ENCODE measurements at regions not wholly inside any gene's neighbourhood (a gene's known extent, or its start where the extent isn't known, plus 50 kb on each side); places are given as distances from the start of the nearest gene placed in this dataset.
A peak's percentile ranks its signal among the peaks of the same experiment; 100 is the strongest.
"Not testable (repeated sequence)": the region's sequence is repeated elsewhere in the genome, so short reads cannot be mapped to it uniquely, and the experiment has no call there.

- Histone ChIP-seq H3K27ac (ENCODE audit: low read depth in 1 of 2, low read length in 2 of 2) (no peak overlapping the region), H3K27me3 (ENCODE audit: control insufficient read depth in 1 of 2, insufficient read depth in 2 of 2, low read length in 1 of 2) (no peaks in the 10 kb centered on the region), H3K4me3 (ENCODE audit: low read length in 2 of 2) (no peak overlapping the region), H3K9me3 (ENCODE audit: control insufficient read depth, low read length) (no peaks in the 10 kb centered on the region), H3K36me3 (ENCODE audit: control insufficient read depth in 1 of 2, insufficient read depth in 2 of 2, low read length in 1 of 2) (no peaks in the 10 kb centered on the region), H3K4me1 (ENCODE audit: control insufficient read depth in 1 of 2, insufficient read depth in 2 of 2, low read length in 2 of 2) (no peaks in the 10 kb centered on the region)
- ATAC-seq (ENCODE audit: low FRiP score) (no peak), DNase-seq (no peak)
- 22 to 28% methylated on average over 2 of the region's 2 CpGs for WGBS, 2 donors
- intact Hi-C loops (cut with DNase I), result no loop called here
These were observed 212.6 kb upstream of the KIF2A start for GRCh38 chr5:62093411-62093810.

GRCh38 chr5:62093976-62094375 lies 212.0 kb upstream of the KIF2A start:
- DNase-seq, result no peak
- H3K36me3 ChIP-seq (ENCODE audit: control insufficient read depth in 1 of 2, insufficient read depth in 2 of 2, low read length in 1 of 2), result no peaks in the 10 kb centered on the region
- H3K4me1 ChIP-seq (ENCODE audit: control insufficient read depth in 1 of 2, insufficient read depth in 2 of 2, low read length in 2 of 2), result no peaks in the 10 kb centered on the region
- WGBS, 2 donors, result 0 to 1% methylated on average over 3 of the region's 3 CpGs
- H3K27ac ChIP-seq (ENCODE audit: low read depth in 1 of 2, low read length in 2 of 2), result no peak overlapping the region
- H3K27me3 ChIP-seq (ENCODE audit: control insufficient read depth in 1 of 2, insufficient read depth in 2 of 2, low read length in 1 of 2), result no peaks in the 10 kb centered on the region
- no peaks in the 10 kb centered on the region for H3K9me3 ChIP-seq (ENCODE audit: control insufficient read depth, low read length)
- ATAC-seq (ENCODE audit: low FRiP score), result peak; percentile 52
- H3K4me3 ChIP-seq (ENCODE audit: low read length in 2 of 2), result no peak overlapping the region
- intact Hi-C loops (cut with DNase I), result no loop called here

DNA sequence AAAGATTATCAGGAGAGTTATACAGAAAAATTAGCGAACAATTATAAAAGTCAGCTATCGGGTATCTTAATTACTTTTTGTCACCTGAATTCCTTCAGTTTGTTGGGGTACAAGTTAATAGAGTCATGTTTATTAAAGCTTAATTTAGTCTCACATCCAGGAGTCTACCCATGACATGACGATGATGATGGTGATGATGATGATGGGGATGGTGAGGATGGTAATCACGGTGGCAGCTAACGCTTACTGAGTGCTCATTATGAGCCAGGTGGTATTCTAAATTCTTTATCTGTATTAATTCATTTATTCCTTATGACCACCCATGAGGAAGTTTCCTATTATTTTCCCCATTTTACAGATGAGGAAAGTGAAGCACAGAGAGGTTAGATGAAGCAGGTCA lies 208.6 kb upstream of the KIF2A start:
- Histone ChIP-seq H3K36me3 (ENCODE audit: control insufficient read depth in 1 of 2, insufficient read depth in 2 of 2, low read length in 1 of 2) (no peaks in the 10 kb centered on the region), H3K27ac (ENCODE audit: low read depth in 1 of 2, low read length in 2 of 2) (no peak overlapping the region), H3K4me3 (ENCODE audit: low read length in 2 of 2) (no peak overlapping the region), H3K9me3 (ENCODE audit: control insufficient read depth, low read length) (no peaks in the 10 kb centered on the region), H3K27me3 (ENCODE audit: control insufficient read depth in 1 of 2, insufficient read depth in 2 of 2, low read length in 1 of 2) (no peaks in the 10 kb centered on the region), H3K4me1 (ENCODE audit: control insufficient read depth in 1 of 2, insufficient read depth in 2 of 2, low read length in 2 of 2) (no peaks in the 10 kb centered on the region)
- intact Hi-C loops (cut with DNase I), result no loop called here
- DNase-seq (no peak), ATAC-seq (ENCODE audit: low FRiP score) (no peak)
- 95 to 97% methylated on average over 5 of the region's 5 CpGs for WGBS, 2 donors

DNA sequence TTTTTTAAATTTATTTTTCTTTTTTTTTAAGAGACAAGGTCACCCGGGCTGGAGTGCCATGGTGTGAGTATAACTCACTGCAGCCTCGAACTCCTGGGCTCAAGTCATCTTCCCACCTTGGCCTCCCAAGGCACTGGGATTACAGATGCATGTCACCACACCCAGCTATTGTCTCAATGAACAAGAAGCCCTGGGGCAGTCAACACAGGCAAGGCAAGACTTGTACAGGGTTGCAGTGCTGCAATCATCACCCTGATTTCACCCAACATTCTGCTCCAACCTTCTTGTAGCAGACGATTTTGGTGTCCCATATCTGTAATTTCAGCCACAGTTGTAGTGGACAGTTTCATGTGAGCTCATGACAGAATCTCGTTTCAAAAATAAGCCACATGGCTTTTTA lies 205.8 kb upstream of the KIF2A start:
- 61 to 65% methylated on average over 4 of the region's 4 CpGs for WGBS, 2 donors

GRCh38 chr5:62103863-62104262 lies 202.1 kb upstream of the KIF2A start:
- DNase-seq; H3K27ac ChIP-seq (ENCODE audit: low read depth in 1 of 2, low read length in 2 of 2); intact Hi-C loops (cut with DNase I); H3K9me3 ChIP-seq (ENCODE audit: control insufficient read depth, low read length); H3K36me3 ChIP-seq (ENCODE audit: control insufficient read depth in 1 of 2, insufficient read depth in 2 of 2, low read length in 1 of 2); ATAC-seq (ENCODE audit: low FRiP score); H3K4me1 ChIP-seq (ENCODE audit: control insufficient read depth in 1 of 2, insufficient read depth in 2 of 2, low read length in 2 of 2); H3K27me3 ChIP-seq (ENCODE audit: control insufficient read depth in 1 of 2, insufficient read depth in 2 of 2, low read length in 1 of 2); H3K4me3 ChIP-seq (ENCODE audit: low read length in 2 of 2): not testable (repeated sequence)
- WGBS, 2 donors, result 86 to 89% methylated on average over 4 of the region's 4 CpGs

More for the DNA sequence above, 205.8 kb upstream of the KIF2A start:
- Histone ChIP-seq H3K36me3 (ENCODE audit: control insufficient read depth in 1 of 2, insufficient read depth in 2 of 2, low read length in 1 of 2) (no peaks in the 10 kb centered on the region), H3K4me3 (ENCODE audit: low read length in 2 of 2) (no peak overlapping the region), H3K27me3 (ENCODE audit: control insufficient read depth in 1 of 2, insufficient read depth in 2 of 2, low read length in 1 of 2) (no peaks in the 10 kb centered on the region), H3K9me3 (ENCODE audit: control insufficient read depth, low read length) (peaks cover 1% of the 10 kb centered on the region), H3K27ac (ENCODE audit: low read depth in 1 of 2, low read length in 2 of 2) (no peak overlapping the region), H3K4me1 (ENCODE audit: control insufficient read depth in 1 of 2, insufficient read depth in 2 of 2, low read length in 2 of 2) (no peaks in the 10 kb centered on the region)
- ATAC-seq (ENCODE audit: low FRiP score) (no peak), DNase-seq (no peak)
- intact Hi-C loops (cut with DNase I), result no loop called here

GRCh38 chr5:62111428-62111827 lies 194.6 kb upstream of the KIF2A start:
- Histone ChIP-seq H3K27me3 (ENCODE audit: control insufficient read depth in 1 of 2, insufficient read depth in 2 of 2, low read length in 1 of 2) (no peaks in the 10 kb centered on the region), H3K36me3 (ENCODE audit: control insufficient read depth in 1 of 2, insufficient read depth in 2 of 2, low read length in 1 of 2) (no peaks in the 10 kb centered on the region), H3K4me3 (ENCODE audit: low read length in 2 of 2) (no peak overlapping the region), H3K9me3 (ENCODE audit: control insufficient read depth, low read length) (no peaks in the 10 kb centered on the region), H3K4me1 (ENCODE audit: control insufficient read depth in 1 of 2, insufficient read depth in 2 of 2, low read length in 2 of 2) (no peaks in the 10 kb centered on the region), H3K27ac (ENCODE audit: low read depth in 1 of 2, low read length in 2 of 2) (no peak overlapping the region)
- DNase-seq (no peak), ATAC-seq (ENCODE audit: low FRiP score) (no peak)
- intact Hi-C loops (cut with DNase I), result no loop called here

DNA sequence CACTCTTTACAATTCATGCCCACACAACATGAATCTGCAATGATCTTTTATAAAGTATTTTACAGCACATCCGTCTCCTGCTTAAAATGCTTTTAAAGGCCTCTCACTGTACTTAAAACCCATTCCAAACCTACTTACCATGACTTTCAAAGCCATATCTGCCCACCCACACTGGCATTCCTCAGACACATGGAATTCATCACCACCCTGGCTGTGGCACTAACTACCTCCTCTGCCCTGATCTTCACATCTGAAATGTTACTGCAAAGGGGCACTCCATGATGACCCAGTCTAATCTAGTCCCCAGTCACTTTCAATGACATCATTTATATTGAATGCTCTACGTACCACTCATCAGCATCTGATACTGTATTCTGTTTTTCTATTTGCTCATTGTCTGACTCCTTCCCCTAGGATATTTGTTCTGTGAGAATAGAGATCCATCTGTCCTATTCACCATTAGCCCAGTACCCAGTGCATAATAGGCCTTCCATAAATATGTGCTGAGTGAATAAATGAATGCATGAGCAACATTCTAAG lies 193.2 kb upstream of the KIF2A start:
- intact Hi-C loops (cut with DNase I), result no loop called here
- no peaks in the 10 kb centered on the region for H3K27me3 ChIP-seq (ENCODE audit: control insufficient read depth in 1 of 2, insufficient read depth in 2 of 2, low read length in 1 of 2)
- WGBS, 2 donors, result 68% methylated on average over 2 of the region's 2 CpGs

DNA sequence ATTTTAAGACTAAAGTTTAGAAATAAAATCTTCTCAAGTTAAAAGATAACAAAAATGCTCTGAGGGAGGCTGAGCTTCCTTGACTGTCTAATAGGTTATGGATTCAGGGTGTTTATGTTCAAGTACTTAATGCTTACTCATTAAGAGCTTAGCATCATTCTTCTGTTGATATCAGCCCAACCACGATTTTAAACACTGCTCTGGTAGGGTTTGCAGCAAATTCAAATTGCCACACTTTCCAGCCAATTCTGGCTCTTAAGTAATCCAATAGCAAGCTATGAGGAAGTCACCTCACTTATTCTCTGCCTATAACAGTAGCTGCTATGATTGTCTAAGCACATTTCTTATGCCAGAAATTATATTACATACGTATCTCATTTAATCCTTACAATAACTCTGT lies 191.0 kb upstream of the KIF2A start:
- ATAC-seq (ENCODE audit: low FRiP score), result no peak

More for the DNA sequence above, 193.2 kb upstream of the KIF2A start:
- no peaks in the 10 kb centered on the region for H3K9me3 ChIP-seq (ENCODE audit: control insufficient read depth, low read length)
- no peaks in the 10 kb centered on the region for H3K4me1 ChIP-seq (ENCODE audit: control insufficient read depth in 1 of 2, insufficient read depth in 2 of 2, low read length in 2 of 2)
- ATAC-seq (ENCODE audit: low FRiP score), result no peak
- H3K36me3 ChIP-seq (ENCODE audit: control insufficient read depth in 1 of 2, insufficient read depth in 2 of 2, low read length in 1 of 2), result no peaks in the 10 kb centered on the region
- DNase-seq, result no peak
- H3K4me3 ChIP-seq (ENCODE audit: low read length in 2 of 2), result no peak overlapping the region
- no peak overlapping the region for H3K27ac ChIP-seq (ENCODE audit: low read depth in 1 of 2, low read length in 2 of 2)

GRCh38 chr5:62124266-62124665 lies 181.7 kb upstream of the KIF2A start:
- Histone ChIP-seq H3K4me1 (ENCODE audit: control insufficient read depth in 1 of 2, insufficient read depth in 2 of 2, low read length in 2 of 2) (no peaks in the 10 kb centered on the region), H3K4me3 (ENCODE audit: low read length in 2 of 2) (no peak overlapping the region), H3K27me3 (ENCODE audit: control insufficient read depth in 1 of 2, insufficient read depth in 2 of 2, low read length in 1 of 2) (no peaks in the 10 kb centered on the region), H3K27ac (ENCODE audit: low read depth in 1 of 2, low read length in 2 of 2) (no peak overlapping the region), H3K36me3 (ENCODE audit: control insufficient read depth in 1 of 2, insufficient read depth in 2 of 2, low read length in 1 of 2) (no peaks in the 10 kb centered on the region), H3K9me3 (ENCODE audit: control insufficient read depth, low read length) (no peaks in the 10 kb centered on the region)
- intact Hi-C loops (cut with DNase I), result no loop called here
- no peak for ATAC-seq (ENCODE audit: low FRiP score)
- no peak for DNase-seq
- WGBS, 2 donors, result 71 to 75% methylated on average over 6 of the region's 6 CpGs

More for the DNA sequence above, 191.0 kb upstream of the KIF2A start:
- no peaks in the 10 kb centered on the region for H3K4me1 ChIP-seq (ENCODE audit: control insufficient read depth in 1 of 2, insufficient read depth in 2 of 2, low read length in 2 of 2)
- intact Hi-C loops (cut with DNase I), result no loop called here
- no peak overlapping the region for H3K27ac ChIP-seq (ENCODE audit: low read depth in 1 of 2, low read length in 2 of 2)
- WGBS, 2 donors, result 21 to 36% methylated on average over 2 of the region's 2 CpGs
- H3K27me3 ChIP-seq (ENCODE audit: control insufficient read depth in 1 of 2, insufficient read depth in 2 of 2, low read length in 1 of 2), result peaks cover 0 to 2% of the 10 kb centered on the region in 2 donors
- no peak for DNase-seq
- H3K4me3 ChIP-seq (ENCODE audit: low read length in 2 of 2), result no peak overlapping the region
- H3K36me3 ChIP-seq (ENCODE audit: control insufficient read depth in 1 of 2, insufficient read depth in 2 of 2, low read length in 1 of 2), result no peaks in the 10 kb centered on the region
- no peaks in the 10 kb centered on the region for H3K9me3 ChIP-seq (ENCODE audit: control insufficient read depth, low read length)
